CD4-positive, alpha-beta memory T cell (primary cell): ENCODE measurements at regions not wholly inside any gene's neighbourhood (a gene's known extent, or its start where the extent isn't known, plus 50 kb on each side); places are given as distances from the start of the nearest gene placed in this dataset.
A peak's percentile ranks its signal among the peaks of the same experiment; 100 is the strongest.

Experiments
- CTCF ChIA-PET: fragments of 350-600 bp; sonication (Branson Sonifier 250); formaldehyde crosslinking; loops from one replicate; lab custom pipeline; 2021; ENCODE audit warnings: inconsistent platforms; ENCODE audit not compliant: partially characterized antibody; lab: Charles Lee
- POLR2A ChIA-PET: fragments of 350-600 bp; sonication (Branson Sonifier 250); formaldehyde crosslinking; loops from one replicate; lab custom pipeline; 2021; ENCODE audit not compliant: partially characterized antibody; lab: Charles Lee
- DNase-seq, 5 donors: peaks; one replicate each; pipeline versions ENCODE4 v3.0.0 to v3.0.0-alpha.2; 2020 to 2022; ENCODE audit warnings: mixed read lengths in 1 of 5
- H3K27ac ChIP-seq: one replicate; pipeline ENCODE4 v1.7.0; 2013; ENCODE audit warnings: low read depth, low read length
- H3K27me3 ChIP-seq: 2 replicates; pipeline ENCODE4 v1.7.0; 2013; ENCODE audit warnings: mild to moderate bottlenecking, low read length, moderate library complexity; ENCODE audit not compliant: insufficient read depth
- H3K36me3 ChIP-seq: 2 replicates; pipeline ENCODE4 v1.7.0; 2013; ENCODE audit warnings: mild to moderate bottlenecking, low read length, moderate library complexity; ENCODE audit not compliant: insufficient read depth
- H3K4me1 ChIP-seq: 2 replicates; pipeline ENCODE4 v1.7.0; 2013; ENCODE audit warnings: mild to moderate bottlenecking, low read length, moderate library complexity; ENCODE audit not compliant: insufficient read depth
- H3K4me3 ChIP-seq, 2 donors: one replicate each; pipeline ENCODE4 v1.7.0; 2013; ENCODE audit warnings: low read length in 2 of 2, mild to moderate bottlenecking in 1 of 2
- H3K9me3 ChIP-seq, 2 donors: one replicate each; pipeline ENCODE4 v1.7.0; 2013; ENCODE audit warnings: low read length in 2 of 2, control low read depth in 1 of 2; ENCODE audit not compliant: control insufficient read depth in 1 of 2
- H3K27ac Mint-ChIP-seq, 7 donors: one replicate each; pipeline ENCODE4 v1.8.0; 2020 to 2021; ENCODE audit warnings: mixed read lengths in 7 of 7, mild to moderate bottlenecking in 6 of 7, inconsistent platforms in 3 of 7, moderate library complexity in 3 of 7
- H3K27me3 Mint-ChIP-seq, 2 donors: one replicate each; pipeline ENCODE4 v1.8.0; 2020 to 2021; ENCODE audit warnings: mixed read lengths in 2 of 2
- H3K36me3 Mint-ChIP-seq, 2 donors: one replicate each; pipeline ENCODE4 v1.8.0; 2020 to 2021; ENCODE audit warnings: mixed read lengths in 2 of 2, inconsistent platforms in 1 of 2, mild to moderate bottlenecking in 1 of 2
- H3K4me1 Mint-ChIP-seq, 4 donors: one replicate each; pipeline ENCODE4 v1.8.0; 2020 to 2021; ENCODE audit warnings: mixed read lengths in 4 of 4, mild to moderate bottlenecking in 1 of 4
- H3K4me3 Mint-ChIP-seq, 8 donors: one replicate each; pipeline ENCODE4 v1.8.0; 2020 to 2021; ENCODE audit warnings: mixed read lengths in 8 of 8, mild to moderate bottlenecking in 7 of 8, moderate library complexity in 6 of 8, inconsistent platforms in 3 of 8
- H3K9me3 Mint-ChIP-seq, 8 donors: one replicate each; pipeline ENCODE4 v1.8.0; 2020 to 2021; ENCODE audit warnings: mixed read lengths in 8 of 8, mild to moderate bottlenecking in 5 of 8, inconsistent platforms in 3 of 8, moderate library complexity in 1 of 8
- intact Hi-C: fragments of 100-400 bp; cut with micrococcal nuclease; formaldehyde crosslinking; loops from one replicate; pipeline ENCODE4 v1.15.1; 2023

GRCh38 chr2:139769633-139770032, 989.4 kb upstream of the NXPH2 start:
- intact Hi-C loops: no loop called here
- Histone ChIP-seq H3K4me3 (no peak overlapping the region), H3K4me1 (no peaks in the 10 kb centered on the region), H3K9me3 (no peaks in the 10 kb centered on the region), H3K27ac (no peak overlapping the region), H3K27me3 (no peaks in the 10 kb centered on the region), H3K36me3 (no peaks in the 10 kb centered on the region)
- Mint-ChIP-seq H3K4me1 (no peaks in the 10 kb centered on the region), H3K4me3 (no peak overlapping the region), H3K9me3 (peaks cover 2 to 14% (median 7%) of the 10 kb centered on the region in 8 donors), H3K36me3 (no peaks in the 10 kb centered on the region), H3K27me3 (no peaks in the 10 kb centered on the region), H3K27ac (no peak overlapping the region)
- CTCF ChIA-PET: no interaction called here
- no peak for DNase-seq
- POLR2A ChIA-PET: no interaction called here

DNA sequence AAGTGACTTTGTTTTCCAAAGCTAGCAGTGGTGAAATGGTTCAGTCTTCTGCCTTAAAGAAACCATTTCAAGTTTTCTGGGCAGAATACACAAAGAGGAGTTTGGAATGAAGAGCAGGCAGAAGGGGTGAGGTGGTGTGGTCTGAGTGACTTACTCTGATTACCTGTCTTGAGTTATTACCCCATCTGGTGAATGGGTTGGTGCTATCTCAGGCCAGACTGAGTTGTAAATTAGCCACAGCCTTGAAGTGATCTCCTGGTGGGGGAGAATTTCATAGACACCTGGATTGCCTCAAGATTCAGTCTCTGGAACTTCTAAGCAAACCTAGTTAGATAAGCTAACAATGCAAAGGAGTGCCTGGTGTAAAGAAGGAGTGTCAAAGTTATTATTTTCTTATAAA, 983.5 kb upstream of the NXPH2 start:
- intact Hi-C loops: no loop called here
- Histone ChIP-seq H3K27ac (no peak overlapping the region), H3K4me3 (no peak overlapping the region), H3K9me3 (no peaks in the 10 kb centered on the region), H3K36me3 (no peaks in the 10 kb centered on the region), H3K27me3 (no peaks in the 10 kb centered on the region), H3K4me1 (no peaks in the 10 kb centered on the region)
- H3K4me3 Mint-ChIP-seq: no peak overlapping the region
- H3K4me1 Mint-ChIP-seq: no peaks in the 10 kb centered on the region
- H3K27me3 Mint-ChIP-seq: no peaks in the 10 kb centered on the region
- no peak overlapping the region for H3K27ac Mint-ChIP-seq
- DNase-seq: no peak
- ChIA-PET POLR2A (no interaction called here), CTCF (no interaction called here)
- H3K36me3 Mint-ChIP-seq: no peaks in the 10 kb centered on the region
- H3K9me3 Mint-ChIP-seq: peaks cover 0 to 20% (median 8%) of the 10 kb centered on the region in 8 donors

DNA sequence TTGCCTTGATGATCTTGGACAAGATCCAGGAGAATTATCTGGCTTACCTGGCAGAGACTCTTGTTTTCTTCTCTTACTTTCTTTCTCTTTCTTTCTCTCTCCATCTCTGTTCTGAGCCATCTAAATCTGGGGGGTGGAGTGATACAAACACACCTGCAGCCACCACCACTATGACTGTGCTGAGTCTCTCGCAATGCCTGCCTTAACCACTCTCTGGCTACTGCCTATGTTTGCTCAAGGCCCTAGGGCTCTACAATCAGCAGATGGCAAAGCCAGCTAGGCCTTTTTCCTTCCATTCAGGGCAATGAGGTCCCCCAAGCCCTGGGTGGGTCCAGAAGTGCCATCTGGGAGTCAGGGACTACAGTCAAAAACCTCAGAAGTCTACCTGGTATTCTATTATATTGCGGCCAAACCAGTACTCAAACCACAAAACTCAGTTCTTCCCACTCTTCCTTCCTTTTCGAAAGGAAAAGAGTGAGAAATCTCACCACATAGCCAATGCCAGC, 978.9 kb upstream of the NXPH2 start:
- Mint-ChIP-seq H3K27ac (no peak overlapping the region), H3K9me3 (peaks cover 2 to 43% (median 27%) of the 10 kb centered on the region in 8 donors), H3K27me3 (no peaks in the 10 kb centered on the region), H3K4me3 (no peak overlapping the region), H3K36me3 (no peaks in the 10 kb centered on the region), H3K4me1 (no peaks in the 10 kb centered on the region)
- Histone ChIP-seq H3K4me3 (no peak overlapping the region), H3K27me3 (no peaks in the 10 kb centered on the region), H3K27ac (no peak overlapping the region), H3K9me3 (peaks cover 0 to 4% of the 10 kb centered on the region in 2 donors), H3K36me3 (no peaks in the 10 kb centered on the region), H3K4me1 (no peaks in the 10 kb centered on the region)
- ChIA-PET POLR2A (no interaction called here), CTCF (no interaction called here)
- no peak for DNase-seq
- intact Hi-C loops: no loop called here

DNA sequence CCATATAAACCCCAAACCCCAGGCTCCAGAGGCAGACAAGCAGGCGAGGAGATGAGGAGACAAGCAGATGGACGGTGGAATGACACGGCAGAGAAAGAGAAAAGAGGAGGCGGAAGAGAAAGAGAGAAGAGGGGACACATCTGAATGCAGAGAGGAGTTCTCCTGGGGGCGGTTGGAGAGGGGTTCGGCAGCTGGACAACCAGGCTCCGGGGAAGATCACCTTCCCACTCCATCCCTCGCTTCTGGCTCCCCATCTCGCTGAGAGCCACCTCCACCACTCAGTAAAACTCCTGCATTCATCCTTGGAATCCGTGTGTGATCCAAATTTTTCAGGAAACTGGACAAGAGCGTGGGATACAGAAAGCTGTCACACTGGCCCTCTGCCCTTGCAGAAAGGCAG, 966.7 kb upstream of the NXPH2 start:
- no peak overlapping the region for H3K4me3 Mint-ChIP-seq
- no peak for DNase-seq
- Histone ChIP-seq H3K27me3 (no peaks in the 10 kb centered on the region), H3K9me3 (no peaks in the 10 kb centered on the region), H3K36me3 (no peaks in the 10 kb centered on the region), H3K27ac (no peak overlapping the region), H3K4me1 (no peaks in the 10 kb centered on the region), H3K4me3 (no peak overlapping the region)
- intact Hi-C loops: no loop called here
- H3K36me3 Mint-ChIP-seq: no peaks in the 10 kb centered on the region
- H3K9me3 Mint-ChIP-seq: peaks cover 0 to 48% (median 17%) of the 10 kb centered on the region in 8 donors
- ChIA-PET CTCF (no interaction called here), POLR2A (no interaction called here)
- H3K27ac Mint-ChIP-seq: peak overlapping the region in 1 of 7 donors; percentile 35
- H3K27me3 Mint-ChIP-seq: no peaks in the 10 kb centered on the region
- no peaks in the 10 kb centered on the region for H3K4me1 Mint-ChIP-seq

GRCh38 chr2:139744273-139744672, 964.1 kb upstream of the NXPH2 start:
- Histone ChIP-seq H3K4me3 (no peak overlapping the region), H3K27me3 (no peaks in the 10 kb centered on the region), H3K36me3 (no peaks in the 10 kb centered on the region), H3K4me1 (no peaks in the 10 kb centered on the region), H3K27ac (no peak overlapping the region), H3K9me3 (no peaks in the 10 kb centered on the region)
- Mint-ChIP-seq H3K4me1 (no peaks in the 10 kb centered on the region), H3K27ac (peak overlapping the region in 2 of 7 donors; percentile 2 to 46), H3K9me3 (peaks cover 0 to 30% (median 11%) of the 10 kb centered on the region in 8 donors), H3K27me3 (no peaks in the 10 kb centered on the region), H3K36me3 (no peaks in the 10 kb centered on the region), H3K4me3 (no peak overlapping the region)
- ChIA-PET CTCF (no interaction called here), POLR2A (no interaction called here)
- DNase-seq: no peak
- intact Hi-C loops: no loop called here

GRCh38 chr2:139742216-139743172, 962.3 kb upstream of the NXPH2 start:
- Histone ChIP-seq H3K4me3 (no peak overlapping the region), H3K9me3 (no peaks in the 10 kb centered on the region), H3K36me3 (no peaks in the 10 kb centered on the region), H3K27me3 (no peaks in the 10 kb centered on the region), H3K27ac (no peak overlapping the region), H3K4me1 (no peaks in the 10 kb centered on the region)
- H3K36me3 Mint-ChIP-seq: no peaks in the 10 kb centered on the region
- peaks cover 0 to 25% (median 10%) of the 10 kb centered on the region in 8 donors for H3K9me3 Mint-ChIP-seq
- no peak for DNase-seq
- no peaks in the 10 kb centered on the region for H3K4me1 Mint-ChIP-seq
- no peaks in the 10 kb centered on the region for H3K27me3 Mint-ChIP-seq
- H3K4me3 Mint-ChIP-seq: no peak overlapping the region
- intact Hi-C loops: no loop called here
- ChIA-PET POLR2A (no interaction called here), CTCF (interaction anchor here (1.1 kb wide), 1 partner anchor 27 kb away, joined by 3 read pairs; no protein-coding TSS in a partner anchor)
- peak overlapping the region in 1 of 7 donors; percentile 3 for H3K27ac Mint-ChIP-seq

DNA sequence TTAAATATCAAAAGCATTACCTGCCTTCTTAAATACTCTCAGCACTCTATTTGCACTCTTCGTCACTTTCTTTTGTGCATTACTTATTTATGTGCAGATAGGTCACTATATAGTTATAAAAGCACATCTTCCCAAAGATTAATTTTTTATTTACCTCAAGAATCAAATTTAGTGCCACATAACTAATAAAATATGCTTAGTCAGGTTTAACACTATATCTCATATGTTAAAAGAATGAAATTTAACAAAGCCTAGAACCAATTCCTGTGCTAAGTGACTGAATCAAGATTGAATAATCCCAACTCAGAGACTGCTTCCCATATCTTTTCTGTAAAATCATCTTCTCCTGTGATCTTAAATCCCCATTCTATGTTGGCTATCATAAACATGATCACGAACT, 957.5 kb upstream of the NXPH2 start:
- H3K27ac Mint-ChIP-seq: no peak overlapping the region
- ChIA-PET CTCF (no interaction called here), POLR2A (no interaction called here)
- Histone ChIP-seq H3K27me3 (no peaks in the 10 kb centered on the region), H3K4me3 (no peak overlapping the region), H3K4me1 (no peaks in the 10 kb centered on the region), H3K36me3 (no peaks in the 10 kb centered on the region), H3K27ac (no peak overlapping the region), H3K9me3 (no peaks in the 10 kb centered on the region)
- no peaks in the 10 kb centered on the region for H3K36me3 Mint-ChIP-seq
- no peaks in the 10 kb centered on the region for H3K27me3 Mint-ChIP-seq
- DNase-seq: no peak
- no peaks in the 10 kb centered on the region for H3K4me1 Mint-ChIP-seq
- no peak overlapping the region for H3K4me3 Mint-ChIP-seq
- intact Hi-C loops: no loop called here
- peaks cover 0 to 11% (median 4%) of the 10 kb centered on the region in 8 donors for H3K9me3 Mint-ChIP-seq
